Glutamatergic neuron (in vitro differentiated cells): ENCODE measurements at regions not wholly inside any gene's neighbourhood (a gene's known extent, or its start where the extent isn't known, plus 50 kb on each side); places are given as distances from the start of the nearest gene placed in this dataset.

Experiments used
- DNase-seq: peaks from one replicate; pipeline ENCODE4 v3.0.0; 2022
- H3K27ac Mint-ChIP-seq: one replicate; pipeline ENCODE4 v1.8.0; 2020; ENCODE audit warnings: mild to moderate bottlenecking, mixed read lengths, inconsistent platforms; ENCODE audit not compliant: unreplicated experiment
- H3K27me3 Mint-ChIP-seq: one replicate; pipeline ENCODE4 v1.8.0; 2020; ENCODE audit warnings: mild to moderate bottlenecking, moderate library complexity, mixed read lengths, inconsistent platforms; ENCODE audit not compliant: unreplicated experiment
- H3K36me3 Mint-ChIP-seq: one replicate; pipeline ENCODE4 v1.8.0; 2020; ENCODE audit warnings: mild to moderate bottlenecking, mixed read lengths, inconsistent platforms; ENCODE audit not compliant: unreplicated experiment
- H3K4me1 Mint-ChIP-seq: one replicate; pipeline ENCODE4 v1.8.0; 2020; ENCODE audit warnings: mild to moderate bottlenecking, low read depth, mixed read lengths, inconsistent platforms; ENCODE audit not compliant: unreplicated experiment
- H3K4me3 Mint-ChIP-seq: one replicate; pipeline ENCODE4 v1.8.0; 2020; ENCODE audit warnings: mild to moderate bottlenecking, mixed read lengths, inconsistent platforms; ENCODE audit not compliant: unreplicated experiment
- H3K9me3 Mint-ChIP-seq: one replicate; pipeline ENCODE4 v1.8.0; 2020; ENCODE audit warnings: mild to moderate bottlenecking, moderate library complexity, mixed read lengths, inconsistent platforms; ENCODE audit not compliant: unreplicated experiment
- CTCF ChIP-seq: fragments of 200-600 bp; sonication (generic); IDR thresholded peaks from one replicate; pipeline ENCODE4 v1.5.0; 2021; ENCODE audit not compliant: partially characterized antibody, unreplicated experiment

DNA sequence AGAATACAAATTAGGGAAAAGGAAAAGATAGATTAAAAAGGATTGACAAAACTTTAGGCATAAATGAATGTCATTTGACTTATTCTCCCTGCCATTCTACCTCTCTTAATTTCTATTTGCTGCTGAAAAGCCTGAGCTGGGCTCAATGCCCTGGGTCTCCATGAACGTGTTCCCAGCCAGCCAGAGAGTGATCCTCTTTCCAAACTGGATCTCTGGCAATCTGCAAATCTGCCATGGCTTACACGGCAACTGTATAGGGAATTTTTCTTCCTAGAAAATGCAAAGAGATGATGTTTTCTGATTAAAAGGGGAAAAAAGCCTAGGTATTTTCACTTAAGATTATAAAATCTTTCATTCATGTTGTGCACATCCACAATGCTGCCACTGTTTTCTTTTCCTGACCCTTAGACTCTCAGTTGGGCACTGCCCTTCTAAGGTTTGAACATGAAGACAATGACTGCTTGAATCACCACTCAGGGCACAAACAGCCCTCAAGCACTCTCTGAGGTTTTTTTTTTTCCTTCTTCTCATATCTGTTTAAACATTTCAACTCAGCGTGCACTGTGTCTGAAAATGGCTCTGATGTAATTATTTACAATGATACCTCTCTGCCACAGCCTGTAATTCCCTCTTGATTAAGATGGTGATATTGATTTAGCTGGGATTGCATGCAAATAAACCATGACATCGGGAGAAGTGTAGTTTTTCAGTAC lies 60.3 kb downstream of the DACT1 start:
- peaks cover 3% of the 10 kb centered on the region for H3K27me3 Mint-ChIP-seq
- H3K4me1 Mint-ChIP-seq, result peaks cover 16% of the 10 kb centered on the region
- H3K4me3 Mint-ChIP-seq, result peak overlapping the region; percentile 7
- peaks cover 4% of the 10 kb centered on the region for H3K36me3 Mint-ChIP-seq
- no peak for TF ChIP-seq CTCF
- peaks cover 4% of the 10 kb centered on the region for H3K9me3 Mint-ChIP-seq
- H3K27ac Mint-ChIP-seq, result no peak overlapping the region
- DNase-seq, result no peak

DNA sequence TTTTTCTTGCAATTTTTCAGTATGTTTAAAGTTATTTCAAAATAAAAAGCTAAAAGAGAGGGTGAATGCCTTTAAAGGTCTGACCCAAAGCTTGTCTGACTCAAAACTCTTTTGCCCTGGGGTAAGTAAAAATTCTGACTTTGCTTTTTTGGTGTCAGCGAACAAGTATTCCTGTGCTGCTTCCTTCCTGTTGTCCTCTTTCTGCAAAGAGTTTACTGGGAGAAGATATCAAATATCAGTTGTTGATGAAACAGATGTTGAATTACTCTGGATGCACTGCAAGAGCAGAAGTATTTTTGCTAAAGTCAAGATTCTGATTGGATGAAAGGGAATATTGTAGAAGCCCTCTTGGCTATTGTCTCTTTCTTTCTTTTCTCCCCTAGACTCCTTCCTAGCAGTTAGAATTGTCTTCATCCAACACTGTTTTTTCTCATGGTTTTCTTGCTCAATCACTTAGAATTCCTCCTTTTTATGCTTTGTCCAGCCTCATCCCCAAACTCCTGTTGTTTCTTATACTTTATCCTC lies 62.0 kb downstream of the DACT1 start:
- no peak for TF ChIP-seq CTCF

DNA sequence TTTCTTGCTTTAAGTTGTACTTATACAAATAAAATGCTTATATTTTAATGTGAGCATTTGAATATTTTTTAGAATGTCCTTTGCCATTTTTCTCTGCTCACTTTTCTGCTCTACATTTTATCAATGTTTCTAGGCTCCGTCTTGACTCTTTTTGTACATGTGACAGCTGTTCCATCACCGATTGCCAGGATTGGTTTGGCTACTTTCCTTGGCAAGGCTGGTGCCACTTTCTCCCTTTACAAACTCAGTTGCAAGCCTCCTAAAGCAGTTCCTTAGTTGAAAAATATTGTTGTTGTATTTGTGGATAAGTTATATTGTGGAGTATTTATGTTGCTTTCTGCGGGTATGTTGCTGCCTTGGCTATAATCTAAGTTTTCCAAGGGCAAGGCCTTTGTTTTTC lies 63.4 kb downstream of the DACT1 start:
- H3K4me3 Mint-ChIP-seq, result no peak overlapping the region
- no peak for DNase-seq

More for the DNA sequence above, 62.0 kb downstream of the DACT1 start:
- Mint-ChIP-seq H3K4me1 (peaks cover 25% of the 10 kb centered on the region), H3K36me3 (peaks cover 4% of the 10 kb centered on the region), H3K27ac (no peak overlapping the region), H3K9me3 (peaks cover 4% of the 10 kb centered on the region), H3K4me3 (no peak overlapping the region), H3K27me3 (peaks cover 2% of the 10 kb centered on the region)
- DNase-seq, result no peak

GRCh38 chr14:58701604-58702003 lies 63.8 kb downstream of the DACT1 start:
- Mint-ChIP-seq H3K4me1 (peaks cover 25% of the 10 kb centered on the region), H3K9me3 (no peaks in the 10 kb centered on the region), H3K27me3 (peaks cover 2% of the 10 kb centered on the region), H3K4me3 (no peak overlapping the region), H3K36me3 (no peaks in the 10 kb centered on the region), H3K27ac (no peak overlapping the region)
- DNase-seq, result no peak
- TF ChIP-seq CTCF, result no peak

More for the DNA sequence above, 63.4 kb downstream of the DACT1 start:
- H3K27me3 Mint-ChIP-seq, result peaks cover 2% of the 10 kb centered on the region
- no peak overlapping the region for H3K27ac Mint-ChIP-seq
- H3K4me1 Mint-ChIP-seq, result peaks cover 26% of the 10 kb centered on the region
- no peaks in the 10 kb centered on the region for H3K36me3 Mint-ChIP-seq
- TF ChIP-seq CTCF, result no peak
- no peaks in the 10 kb centered on the region for H3K9me3 Mint-ChIP-seq

GRCh38 chr14:58702441-58703160 lies 64.8 kb downstream of the DACT1 start:
- Mint-ChIP-seq H3K27me3 (peaks cover 2% of the 10 kb centered on the region), H3K27ac (no peak overlapping the region), H3K36me3 (no peaks in the 10 kb centered on the region), H3K9me3 (no peaks in the 10 kb centered on the region), H3K4me1 (peaks cover 28% of the 10 kb centered on the region), H3K4me3 (no peak overlapping the region)
- DNase-seq, result no peak
- no peak for TF ChIP-seq CTCF
